H9 (cell line): ENCODE measurements at regions not wholly inside any gene's neighbourhood (a gene's known extent, or its start where the extent isn't known, plus 50 kb on each side); places are given as distances from the start of the nearest gene placed in this dataset.

Source experiments
- DNase-seq: peaks from one replicate; pipeline ENCODE4 v3.0.0-alpha.2; 2017
- H2AFZ ChIP-seq: one replicate; pipeline ENCODE4 v1.6.1; 2013; ENCODE audit warnings: mild to moderate bottlenecking, low read length, control low read depth, moderate library complexity
- H2AK5ac ChIP-seq: 2 replicates; pipeline ENCODE4 v1.6.1; 2013; ENCODE audit warnings: low read length, control low read depth, mixed read lengths; ENCODE audit not compliant: insufficient read length
- H2BK120ac ChIP-seq: one replicate; pipeline ENCODE4 v1.6.1; 2013; ENCODE audit warnings: low read depth, mild to moderate bottlenecking, low read length, control low read depth, inconsistent platforms; ENCODE audit not compliant: poor library complexity, severe bottlenecking
- H2BK12ac ChIP-seq: 2 replicates; pipeline ENCODE4 v1.6.1; 2013; ENCODE audit warnings: low read length, control low read depth, mixed read lengths, low read depth; ENCODE audit not compliant: insufficient read length
- H2BK15ac ChIP-seq: 2 replicates; pipeline ENCODE4 v1.6.1; 2013; ENCODE audit warnings: low read depth, low read length, control low read depth
- H2BK20ac ChIP-seq: one replicate; pipeline ENCODE4 v1.6.1; 2013; ENCODE audit warnings: low read depth, mild to moderate bottlenecking, low read length, control low read depth, inconsistent platforms; ENCODE audit not compliant: poor library complexity, severe bottlenecking
- H2BK5ac ChIP-seq: 2 replicates; pipeline ENCODE4 v1.6.1; 2013; ENCODE audit warnings: low read length, control low read depth, mixed read lengths; ENCODE audit not compliant: insufficient read length
- H3K14ac ChIP-seq: 2 replicates; pipeline ENCODE4 v1.6.1; 2013; ENCODE audit warnings: low read length, control low read depth; ENCODE audit not compliant: insufficient read depth
- H3K18ac ChIP-seq: 2 replicates; pipeline ENCODE4 v1.6.1; 2013; ENCODE audit warnings: low read depth, mild to moderate bottlenecking, mixed read lengths, low read length, control low read depth; ENCODE audit not compliant: insufficient read length
- H3K23ac ChIP-seq: 2 replicates; pipeline ENCODE4 v1.6.1; 2013; ENCODE audit warnings: low read length, control low read depth, mixed read lengths, low read depth; ENCODE audit not compliant: insufficient read length
- H3K23me2 ChIP-seq: 2 replicates; pipeline ENCODE4 v1.6.1; 2013; ENCODE audit warnings: low read depth, mild to moderate bottlenecking, mixed read lengths, low read length, control low read depth; ENCODE audit not compliant: insufficient read length, poor library complexity, severe bottlenecking
- H3K27ac ChIP-seq: 2 replicates; pipeline ENCODE4 v1.5.1; 2013; ENCODE audit warnings: low read length, control low read depth, mixed read lengths, low read depth; ENCODE audit not compliant: insufficient read length
- H3K27me3 ChIP-seq: 2 replicates; pipeline ENCODE4 v1.6.1; 2013; ENCODE audit warnings: low read length, control low read depth, inconsistent platforms; ENCODE audit not compliant: insufficient read depth
- H3K4ac ChIP-seq: 2 replicates; pipeline ENCODE4 v1.6.1; 2013; ENCODE audit warnings: low read depth, mild to moderate bottlenecking, control low read depth, inconsistent platforms, low read length, moderate library complexity
- H3K4me1 ChIP-seq: 2 replicates; pipeline ENCODE4 v1.6.1; 2013; ENCODE audit warnings: low read length, control low read depth, inconsistent platforms; ENCODE audit not compliant: insufficient read depth
- H3K4me2 ChIP-seq: 2 replicates; pipeline ENCODE4 v1.6.1; 2013; ENCODE audit warnings: low read length, control low read depth, mixed read lengths; ENCODE audit not compliant: insufficient read length, insufficient read depth
- H3K56ac ChIP-seq: 2 replicates; pipeline ENCODE4 v1.6.1; 2013; ENCODE audit warnings: low read depth, mild to moderate bottlenecking, mixed read lengths, low read length, control low read depth; ENCODE audit not compliant: insufficient read length
- H3K79me1 ChIP-seq: 2 replicates; pipeline ENCODE4 v1.6.1; 2013; ENCODE audit warnings: low read depth, mild to moderate bottlenecking, moderate library complexity, low read length, control low read depth, inconsistent platforms; ENCODE audit not compliant: insufficient read depth, poor library complexity, severe bottlenecking
- H3K79me2 ChIP-seq: 2 replicates; pipeline ENCODE4 v1.6.1; 2013; ENCODE audit warnings: low read length, control low read depth, inconsistent platforms; ENCODE audit not compliant: insufficient read depth
- H3K9ac ChIP-seq: 2 replicates; pipeline ENCODE4 v1.6.1; 2013; ENCODE audit warnings: low read length, control low read depth, mixed read lengths; ENCODE audit not compliant: insufficient read length; ENCODE audit errors: extremely low read depth
- H3K9me3 ChIP-seq: one replicate; pipeline ENCODE4 v1.6.1; 2013; ENCODE audit warnings: low read depth, low read length, inconsistent platforms; ENCODE audit not compliant: control insufficient read depth
- H3T11ph ChIP-seq: one replicate; pipeline ENCODE4 v1.6.1; 2013; ENCODE audit warnings: mild to moderate bottlenecking, low read length, control low read depth, inconsistent platforms
- H4K20me1 ChIP-seq: one replicate; pipeline ENCODE4 v1.6.1; 2013; ENCODE audit not compliant: control insufficient read depth, insufficient read length, insufficient read depth
- H4K5ac ChIP-seq: 2 replicates; pipeline ENCODE4 v1.6.1; 2013; ENCODE audit warnings: low read depth, mild to moderate bottlenecking, mixed read lengths, low read length, control low read depth; ENCODE audit not compliant: insufficient read length
- H4K8ac ChIP-seq: replicated peaks from 2 replicates; pipeline ENCODE4 v1.6.1; 2013; ENCODE audit warnings: low read length, control low read depth, mixed read lengths, low read depth; ENCODE audit not compliant: insufficient read length
- H4K91ac ChIP-seq: 2 replicates; pipeline ENCODE4 v1.6.1; 2013; ENCODE audit warnings: low read depth, mild to moderate bottlenecking, moderate library complexity, mixed read lengths, low read length, control low read depth; ENCODE audit not compliant: insufficient read length
- H3K27ac Mint-ChIP-seq, 3 experiments: 2 replicates in 2 of 3; 3 replicates in 1 of 3; pipeline ENCODE4 v1.8.0; 2020 to 2021; ENCODE audit warnings: mixed read lengths in 3 of 3, mild to moderate bottlenecking in 1 of 3, moderate library complexity in 1 of 3
- H3K27me3 Mint-ChIP-seq: 2 replicates; pipeline ENCODE4 v1.8.0; 2021; ENCODE audit warnings: low read depth, mild to moderate bottlenecking, moderate library complexity, mixed read lengths
- H3K36me3 Mint-ChIP-seq, 3 experiments: 2 replicates in 2 of 3; 3 replicates in 1 of 3; pipeline ENCODE4 v1.8.0; 2020 to 2021; ENCODE audit warnings: low read depth in 3 of 3, mixed read lengths in 3 of 3; ENCODE audit not compliant: insufficient read depth in 1 of 3
- H3K4me1 Mint-ChIP-seq, 2 experiments: 2 replicates each; pipeline ENCODE4 v1.8.0; 2020; ENCODE audit warnings: mixed read lengths in 2 of 2
- H3K4me3 Mint-ChIP-seq, 2 experiments: 2 replicates in 1 of 2; 3 replicates in 1 of 2; pipeline ENCODE4 v1.8.0; 2020 to 2021; ENCODE audit warnings: mild to moderate bottlenecking in 2 of 2, mixed read lengths in 2 of 2, moderate library complexity in 1 of 2
- H3K9me3 Mint-ChIP-seq, 2 experiments: 2 replicates in 1 of 2; 3 replicates in 1 of 2; pipeline ENCODE4 v1.8.0; 2020; ENCODE audit warnings: mild to moderate bottlenecking in 2 of 2, mixed read lengths in 2 of 2, moderate library complexity in 1 of 2
- CTCF ChIP-seq: fragments of 200-600 bp; sonication (generic); conservative IDR thresholded peaks from 3 replicates; pipeline ENCODE4 v1.8.0; 2021; ENCODE audit warnings: antibody characterized with exemption, mild to moderate bottlenecking
- WGBS: extraction: QIAGEN DNeasy Blood & Tissue Kit; methylation state at CpG from one replicate; pipeline ENCODE4 v1.1.7; 2013; ENCODE audit warnings: missing lambda C conversion rate, low lambda C conversion rate, mixed read lengths; ENCODE audit not compliant: insufficient read length; ENCODE audit errors: extremely low coverage; 5-methylcytosine and 5-hydroxymethylcytosine counted together

DNA sequence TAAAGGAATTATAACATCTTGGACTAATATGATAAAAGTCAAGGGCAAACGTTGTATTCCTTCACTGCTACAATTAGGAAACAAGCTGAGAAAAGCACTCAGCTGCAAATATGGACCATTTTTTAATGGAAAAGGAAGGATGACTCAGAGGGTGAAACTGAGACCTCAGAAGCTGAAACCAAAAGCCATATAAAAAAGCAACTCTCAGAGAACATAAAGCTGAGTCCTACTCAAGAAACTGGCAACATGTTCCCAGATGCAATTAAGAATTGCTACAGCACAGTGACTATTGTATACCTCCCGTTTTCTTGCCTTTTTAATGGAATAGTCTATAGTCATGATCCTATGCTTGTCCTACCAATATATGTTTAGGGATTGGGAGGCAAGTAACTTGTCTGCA, 1106.4 kb upstream of the INTU start:
- H3K27me3 ChIP-seq, result no peaks in the 10 kb centered on the region
- no peaks in the 10 kb centered on the region for H3K27me3 Mint-ChIP-seq
- no peak overlapping the region for H3K4me2 ChIP-seq
- H3K4me1 Mint-ChIP-seq, result no peaks in the 10 kb centered on the region
- H2BK12ac ChIP-seq, result no peak overlapping the region
- no peaks in the 10 kb centered on the region for H4K20me1 ChIP-seq
- DNase-seq, result no peak
- H3K23ac ChIP-seq, result no peak overlapping the region
- H3K14ac ChIP-seq, result no peak overlapping the region
- WGBS, result no CpG with 5 or more reads among the region's 2 CpGs
- TF ChIP-seq CTCF, result no peak
- H3K23me2 ChIP-seq, result no peaks in the 10 kb centered on the region
- H2BK20ac ChIP-seq, result no peak overlapping the region
- H3K27ac ChIP-seq, result no peak overlapping the region
- H4K91ac ChIP-seq, result no peak overlapping the region
- H2AFZ ChIP-seq, result no peak overlapping the region
- no peak overlapping the region for H2AK5ac ChIP-seq
- H3K79me1 ChIP-seq, result no peaks in the 10 kb centered on the region
- no peak overlapping the region for H4K5ac ChIP-seq
- H3K56ac ChIP-seq, result no peak overlapping the region
- H3K36me3 Mint-ChIP-seq, result peaks cover 7 to 22% (median 8%) of the 10 kb centered on the region in 3 experiments; a peak in 6 of 7 replicates
- H4K8ac ChIP-seq, result no peak overlapping the region
- H3K4me1 ChIP-seq, result no peaks in the 10 kb centered on the region
- no peak overlapping the region for H3K9ac ChIP-seq
- H3K18ac ChIP-seq, result no peak overlapping the region
- no peaks in the 10 kb centered on the region for H3K79me2 ChIP-seq
- H2BK5ac ChIP-seq, result no peak overlapping the region
- no peak overlapping the region for H3K4me3 Mint-ChIP-seq
- no peaks in the 10 kb centered on the region for H3K9me3 ChIP-seq
- no peak overlapping the region for H3K4ac ChIP-seq
- H3K9me3 Mint-ChIP-seq, result peaks cover 15 to 24% of the 10 kb centered on the region in 2 experiments; a peak in 4 of 5 replicates
- H3K27ac Mint-ChIP-seq, result no peak overlapping the region
- no peak overlapping the region for H3T11ph ChIP-seq
- H2BK120ac ChIP-seq, result no peak overlapping the region
- no peak overlapping the region for H2BK15ac ChIP-seq
